Amniotic stem cell (primary cell): ENCODE measurements at regions not wholly inside any gene's neighbourhood (a gene's known extent, or its start where the extent isn't known, plus 50 kb on each side); places are given as distances from the start of the nearest gene placed in this dataset.

Experiments
- DNase-seq: peaks from one replicate; lab custom pipeline; 2025; lab: John Stamatoyannopoulos, UW

- no peak for DNase-seq
These were observed 108.9 kb upstream of the CLMP start for GRCh38 chr11:123303924-123304323.

DNA sequence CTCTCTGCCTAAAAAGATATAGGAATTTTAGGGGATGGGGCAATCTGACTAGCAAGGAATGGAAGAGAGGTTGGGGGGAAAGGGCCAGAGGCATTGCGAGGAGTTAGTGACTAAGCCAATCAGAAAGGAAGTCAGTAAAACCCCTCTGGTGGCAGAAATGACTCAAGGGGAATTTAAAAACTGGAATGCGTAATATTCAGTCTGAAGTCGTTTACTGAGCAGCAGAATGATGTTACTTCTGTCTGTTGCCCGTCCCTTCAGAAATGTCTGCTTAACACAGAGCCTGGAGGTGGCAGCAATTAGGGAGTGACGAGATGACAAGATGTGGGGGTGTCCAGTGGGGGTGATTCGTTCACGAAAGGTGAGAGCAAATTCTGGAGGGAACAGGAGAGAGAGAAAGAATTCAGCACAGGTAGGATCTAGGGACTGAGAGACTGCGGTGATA lies 107.7 kb upstream of the CLMP start:
- peak; percentile 54 for DNase-seq

DNA sequence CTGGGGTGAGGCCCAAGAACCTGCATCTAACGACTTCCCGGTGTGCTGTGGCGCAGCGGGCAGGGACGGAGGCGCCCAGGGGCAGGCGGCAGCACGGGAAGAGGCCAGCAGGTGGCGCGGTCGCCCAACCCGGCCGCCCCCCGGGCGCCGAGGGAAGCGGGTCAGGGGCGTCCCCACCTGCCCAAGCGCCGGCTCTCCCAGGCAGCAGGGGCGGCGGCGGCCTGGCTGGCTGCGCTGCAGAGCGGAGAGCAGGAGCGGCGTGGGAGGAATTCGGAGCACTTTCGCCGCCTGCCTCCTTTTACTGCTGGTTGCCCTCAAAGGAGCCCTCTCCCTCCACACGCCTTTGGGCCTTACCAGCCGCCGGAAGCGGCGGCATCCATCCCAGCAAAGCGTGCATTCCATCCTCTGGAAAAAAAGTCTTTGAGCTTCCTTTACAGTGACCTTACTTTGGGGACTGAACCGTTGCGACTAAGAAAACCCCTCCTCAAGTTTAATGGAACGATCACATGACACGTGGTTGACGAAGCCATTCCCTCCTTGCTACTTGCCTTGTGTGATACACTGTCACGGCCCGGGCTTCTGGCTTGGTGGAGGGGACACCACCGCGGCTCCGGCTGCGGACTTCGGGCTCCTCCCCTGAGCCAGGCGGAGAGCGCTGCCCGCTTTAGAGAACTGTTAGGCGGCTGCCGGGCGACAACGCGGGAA lies 106.8 kb upstream of the CLMP start:
- no peak for DNase-seq

DNA sequence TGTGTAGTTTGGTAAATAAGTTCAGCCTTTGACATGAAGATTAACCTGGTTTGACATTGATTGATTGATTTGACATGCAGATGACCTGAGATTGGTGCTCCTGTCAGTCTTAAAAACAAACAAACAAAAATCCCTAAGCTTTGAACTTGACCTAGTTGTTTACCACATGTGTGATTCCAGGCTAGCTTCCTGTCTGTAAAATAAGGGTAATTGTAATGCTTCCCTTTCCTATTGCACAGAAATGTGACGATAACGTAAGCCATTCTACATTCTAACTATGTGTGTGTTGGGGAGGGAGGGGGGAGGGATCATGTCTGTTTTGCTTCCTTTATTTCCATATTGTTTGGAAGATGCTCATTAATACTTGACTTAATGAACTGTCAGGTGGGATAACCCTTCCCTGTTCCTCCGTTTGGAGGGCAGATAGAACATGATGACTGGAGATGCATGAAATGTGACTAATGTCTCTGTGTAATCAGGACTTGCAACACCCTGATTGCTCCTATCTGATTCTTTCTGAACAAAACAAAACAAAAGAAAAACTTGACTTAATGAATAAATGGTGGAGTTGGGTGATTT lies 106.1 kb upstream of the CLMP start:
- no peak for DNase-seq

- DNase-seq = no peak
These were observed 104.7 kb upstream of the CLMP start for GRCh38 chr11:123299721-123300120.

DNA sequence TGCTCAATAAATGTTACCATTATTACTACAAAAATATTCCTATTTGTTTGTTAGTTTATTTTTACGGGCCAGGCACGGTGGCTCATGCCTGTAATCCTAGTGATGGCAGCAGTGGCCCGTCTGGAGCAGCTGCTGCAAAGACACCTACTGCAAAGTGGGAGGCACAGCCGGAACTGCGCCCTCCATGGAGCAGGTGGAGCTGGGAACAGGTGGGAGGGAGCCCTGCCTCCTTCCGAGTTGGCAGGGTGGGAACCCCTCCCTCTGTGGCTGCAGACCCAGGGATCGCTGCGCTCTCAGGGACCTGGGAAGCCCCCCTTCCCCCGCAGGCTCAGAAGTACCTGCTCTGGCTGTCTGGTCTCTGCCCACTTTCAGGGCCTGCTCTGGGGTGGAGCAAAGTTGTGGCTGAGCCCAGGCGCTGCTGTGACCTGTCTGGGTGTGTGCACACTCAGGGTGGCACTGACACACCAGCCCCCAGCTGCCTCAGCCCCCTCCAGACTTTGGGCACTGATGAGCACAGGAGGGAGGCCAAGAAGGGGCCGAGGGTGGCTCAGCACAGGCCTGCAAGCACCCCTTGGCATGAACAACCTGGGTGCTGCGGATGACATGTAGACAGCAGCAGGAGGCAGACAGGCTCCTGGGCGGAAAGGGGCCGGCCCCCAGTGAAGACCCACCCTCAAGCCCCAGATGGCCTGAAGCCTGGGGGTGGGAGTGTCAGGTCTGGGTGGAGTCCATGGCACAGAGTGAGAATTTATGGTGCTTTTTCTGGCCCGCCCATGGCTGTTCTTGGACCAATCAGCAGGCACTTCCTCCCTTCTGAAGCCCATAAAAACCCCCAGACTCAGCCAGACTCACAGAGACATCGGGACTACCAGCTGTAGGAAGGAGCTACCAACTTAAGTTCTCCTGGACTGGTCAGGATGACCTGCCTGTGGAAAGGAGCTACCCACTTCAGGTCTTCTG lies 103.7 kb upstream of the CLMP start:
- no peak for DNase-seq

DNA sequence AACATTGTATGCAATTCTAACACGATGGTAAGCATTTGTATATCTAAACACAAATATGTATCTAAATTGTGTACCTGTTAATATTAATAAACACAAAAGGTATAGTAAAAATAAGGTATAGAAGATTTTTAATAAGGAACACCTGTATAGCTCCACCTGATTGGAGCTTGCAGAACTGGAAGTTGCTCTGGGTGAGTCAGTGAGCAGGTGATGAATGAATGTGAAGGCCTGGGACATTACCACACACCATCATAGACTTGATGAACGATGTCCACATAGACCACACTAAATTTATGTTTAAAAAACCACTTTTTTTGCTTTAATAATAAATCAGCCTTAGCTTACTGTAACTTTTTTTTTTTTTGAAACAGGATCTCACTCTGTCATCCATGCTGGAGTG lies 97.6 kb upstream of the CLMP start:
- DNase-seq = no peak

DNA sequence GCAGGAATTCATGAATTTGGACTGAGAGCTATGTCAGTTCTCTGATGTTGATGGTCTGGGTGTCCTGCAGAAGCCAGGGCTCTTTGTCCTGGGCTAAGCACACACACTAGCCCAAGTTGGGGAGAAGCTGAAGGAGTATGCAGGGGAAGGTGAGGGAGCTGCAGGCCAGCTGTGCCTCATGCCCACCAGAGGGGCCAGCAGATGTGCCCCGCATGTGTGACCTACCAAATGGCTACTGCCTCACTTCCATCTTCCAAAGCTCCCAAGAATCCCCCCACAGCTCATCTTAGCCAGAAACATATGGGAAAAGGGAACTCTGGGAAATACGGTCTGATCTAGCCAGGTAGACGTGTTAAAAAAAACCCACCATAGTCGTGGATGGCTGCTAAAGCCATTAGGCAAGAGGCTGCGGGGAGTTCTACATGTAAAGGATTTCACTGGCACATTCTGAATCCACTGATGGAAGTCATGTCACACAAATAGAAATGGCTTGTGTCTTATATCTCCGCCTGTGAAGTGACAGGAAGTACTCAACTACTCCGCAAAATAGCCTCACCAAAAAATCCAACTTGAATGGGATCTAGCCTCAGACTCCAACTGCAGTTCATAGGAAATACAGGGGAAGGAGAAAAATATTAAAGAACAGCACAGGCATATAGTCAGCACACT lies 96.3 kb upstream of the CLMP start:
- no peak for DNase-seq

- no peak for DNase-seq
These were observed 91.7 kb upstream of the CLMP start for GRCh38 chr11:123286761-123287160.

- no peak for DNase-seq
These were observed 91.2 kb upstream of the CLMP start for GRCh38 chr11:123286255-123286654.

DNA sequence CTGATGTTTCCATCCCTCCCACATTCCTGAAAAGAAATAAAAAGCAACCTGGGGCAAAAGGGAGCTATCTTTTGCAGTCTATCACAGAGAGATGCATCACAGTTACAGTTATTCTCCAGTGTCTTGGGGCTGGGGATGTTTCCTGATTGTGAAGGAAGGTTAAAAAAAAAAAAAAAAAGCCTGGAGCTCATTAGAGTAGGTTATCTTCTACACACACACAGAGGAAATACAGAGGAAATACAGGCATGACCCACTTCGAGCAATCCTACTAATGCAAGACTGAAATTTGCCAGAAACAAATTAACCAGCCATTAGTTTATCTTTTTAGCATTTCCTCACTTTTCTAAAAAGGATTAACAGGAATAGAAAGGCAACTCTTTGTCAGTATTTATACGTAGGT lies 89.4 kb upstream of the CLMP start:
- no peak for DNase-seq

DNA sequence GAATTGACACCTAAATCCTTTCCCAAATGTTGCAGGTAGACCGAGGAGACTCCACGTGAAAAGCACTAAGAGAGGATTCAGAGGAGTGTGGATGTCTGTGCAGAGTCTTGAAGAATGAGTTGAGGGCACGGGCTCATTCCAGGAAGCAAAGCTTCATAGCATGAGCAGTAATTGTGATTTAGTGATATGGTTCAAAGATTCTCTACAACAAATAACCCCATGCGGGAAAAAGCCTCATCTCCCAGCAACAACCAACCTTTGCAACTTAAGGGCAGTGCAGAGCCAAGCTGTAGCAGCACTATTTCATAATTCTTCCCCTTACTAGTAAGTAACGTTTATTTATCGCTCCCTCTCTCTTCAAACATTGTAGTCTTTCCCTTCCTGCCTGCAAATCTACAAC lies 87.5 kb upstream of the CLMP start:
- no peak for DNase-seq

DNA sequence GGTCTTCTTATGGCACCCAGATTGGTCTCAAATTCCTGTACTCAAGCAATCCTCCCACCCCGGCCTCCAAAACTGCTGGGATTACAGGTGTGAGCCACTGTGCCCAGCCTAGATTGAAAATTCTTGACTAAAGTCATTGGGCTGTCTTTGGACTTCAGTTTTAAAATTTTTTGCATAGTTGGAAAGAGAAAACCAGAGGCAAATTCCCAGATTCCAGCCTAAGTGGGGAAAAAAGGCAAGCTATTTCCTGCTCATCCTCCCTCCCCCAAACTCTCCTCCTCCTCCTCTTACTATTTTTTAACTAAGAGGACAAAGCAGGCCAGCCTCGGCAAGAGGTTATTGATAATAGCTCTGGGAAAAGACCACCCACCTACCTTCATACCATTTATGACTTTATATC lies 78.6 kb upstream of the CLMP start:
- DNase-seq = no peak

DNA sequence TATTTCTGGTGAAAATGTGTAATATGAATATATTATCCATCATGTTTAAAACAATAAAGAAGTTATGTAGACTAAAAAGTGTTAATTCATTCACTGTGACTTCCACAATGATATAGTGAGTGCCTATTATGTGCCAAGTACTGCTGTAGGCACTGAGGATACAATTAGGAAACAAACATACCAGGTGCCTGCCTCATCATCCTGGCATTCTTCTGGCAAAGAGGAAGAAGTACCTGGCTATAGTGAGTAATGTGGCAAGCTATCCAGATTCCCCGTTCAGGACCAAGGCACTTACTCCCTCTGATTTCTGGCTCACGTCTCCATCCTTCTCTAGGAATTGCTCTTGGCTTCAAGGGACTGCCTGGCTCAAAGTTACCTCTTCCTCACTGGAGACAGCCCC lies 77.5 kb upstream of the CLMP start:
- no peak for DNase-seq

- DNase-seq = no peak
These were observed 73.1 kb upstream of the CLMP start for GRCh38 chr11:123268156-123268555.

- DNase-seq = no peak
These were observed 70.9 kb upstream of the CLMP start for GRCh38 chr11:123265951-123266350.

DNA sequence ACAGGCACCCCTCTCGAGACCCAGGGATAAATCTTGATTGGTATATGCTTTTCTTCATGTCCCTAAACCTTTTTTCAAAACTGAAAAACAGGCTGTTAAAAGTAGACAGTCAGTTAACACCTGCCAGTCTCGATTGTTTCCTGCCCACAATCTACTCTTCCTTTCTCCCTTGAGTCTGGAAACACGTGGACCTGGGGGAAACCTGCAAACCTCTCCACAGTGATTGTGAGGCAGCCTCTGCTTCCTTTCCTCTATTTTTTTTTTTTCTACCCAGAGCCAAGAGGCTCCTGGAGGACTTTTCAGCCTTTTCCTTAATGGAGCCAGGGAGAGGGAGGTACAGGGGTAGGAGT lies 69.4 kb upstream of the CLMP start:
- DNase-seq = no peak

- peak; percentile 52 for DNase-seq
These were observed 66.5 kb upstream of the CLMP start for GRCh38 chr11:123261345-123262106.

DNA sequence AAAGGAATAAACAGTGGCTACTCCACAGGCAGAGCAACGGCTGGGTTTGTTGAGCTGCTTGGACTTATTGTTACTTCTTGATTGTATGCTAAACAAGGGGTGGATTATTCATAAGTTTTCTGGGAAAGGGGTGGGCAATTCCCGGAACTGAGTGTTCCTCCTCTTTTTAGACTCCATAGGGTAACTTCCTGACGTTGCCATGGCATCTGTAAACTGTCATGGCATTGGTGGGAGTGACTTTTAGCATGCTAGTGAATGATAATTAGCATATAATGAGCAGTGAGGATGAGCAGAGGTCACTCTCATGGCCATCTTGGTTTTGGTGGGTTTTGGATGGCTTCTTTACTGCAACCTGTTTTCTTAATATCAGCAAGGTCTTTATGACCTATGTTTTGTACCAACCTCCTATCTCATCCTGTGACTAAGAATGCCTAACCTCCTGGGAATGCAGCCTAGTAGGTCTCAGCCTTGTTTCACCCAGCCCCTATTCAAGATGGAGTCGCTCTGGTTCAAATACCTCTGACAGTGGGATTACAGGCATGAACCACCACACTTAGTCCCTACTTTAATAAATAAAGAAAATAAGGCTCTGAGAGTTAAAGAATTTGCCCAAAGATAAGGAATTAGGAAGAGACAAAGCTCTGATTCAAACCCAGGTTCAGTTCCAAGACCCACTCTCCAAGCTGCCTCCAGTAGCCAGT lies 65.6 kb upstream of the CLMP start:
- DNase-seq = no peak

DNA sequence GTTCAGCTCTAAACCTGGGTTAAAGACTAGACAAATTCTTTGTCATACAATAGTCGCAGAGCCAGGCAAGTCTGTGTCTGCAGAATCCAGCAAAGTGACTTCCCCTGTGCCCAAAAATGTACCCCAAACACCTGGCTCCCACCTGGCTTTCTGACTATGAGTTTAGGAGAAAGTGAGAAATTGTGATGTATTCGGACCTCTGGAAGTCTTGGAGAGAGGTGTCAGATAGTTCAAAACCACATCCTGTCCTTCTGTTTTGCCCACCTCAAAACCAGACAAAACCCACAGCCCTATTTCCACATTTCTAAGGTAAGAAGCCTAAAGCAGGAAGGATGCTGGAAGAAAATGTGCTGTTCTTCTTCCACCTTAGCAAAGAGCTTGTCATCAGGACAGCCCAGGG lies 63.8 kb upstream of the CLMP start:
- no peak for DNase-seq

DNA sequence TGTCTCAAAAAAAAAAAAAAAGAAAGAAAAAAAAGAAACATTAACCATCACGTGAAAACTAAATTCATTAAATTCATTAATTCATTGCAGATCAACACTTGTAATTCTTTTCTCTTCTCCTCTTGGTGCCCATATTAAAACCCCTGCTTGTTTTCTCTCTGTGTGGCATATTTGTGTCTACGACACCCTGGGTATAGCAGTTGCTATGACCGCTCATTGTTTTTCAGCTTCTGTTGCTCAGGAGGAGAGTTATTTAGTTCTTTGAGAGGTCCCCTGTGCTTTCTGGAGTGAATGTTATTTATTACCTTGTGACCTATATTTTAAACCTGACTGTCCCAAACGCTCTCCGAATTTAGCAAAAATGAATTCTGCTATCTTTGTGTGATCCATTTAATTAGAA lies 62.3 kb upstream of the CLMP start:
- DNase-seq = no peak
